ENCODE measurements at regions not wholly inside any gene's neighbourhood (a gene's known extent, or its start where the extent isn't known, plus 50 kb on each side); places are given as distances from the start of the nearest gene placed in this dataset.

DNA sequence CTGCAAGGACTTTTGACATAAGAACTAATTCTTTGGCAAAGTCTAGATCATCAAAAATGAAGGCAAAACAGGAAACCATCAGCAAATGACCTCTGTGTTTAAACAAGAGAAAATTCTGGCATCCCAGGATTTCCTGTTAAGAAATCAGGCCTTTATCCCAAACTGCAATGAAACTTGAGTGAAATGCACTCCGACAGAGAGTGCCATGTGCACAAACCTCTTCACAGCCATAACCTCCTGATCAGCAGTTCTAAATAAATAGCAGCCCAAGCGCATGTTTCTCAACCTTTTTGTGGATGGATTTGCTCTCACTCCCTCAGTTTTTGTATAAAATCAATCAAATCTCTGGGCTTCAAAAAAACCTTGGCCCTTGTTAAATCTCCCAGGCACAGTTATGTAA, 107.7 kb upstream of the EEPD1 start (continued):
- TF ChIP-seq, protein P1, sequence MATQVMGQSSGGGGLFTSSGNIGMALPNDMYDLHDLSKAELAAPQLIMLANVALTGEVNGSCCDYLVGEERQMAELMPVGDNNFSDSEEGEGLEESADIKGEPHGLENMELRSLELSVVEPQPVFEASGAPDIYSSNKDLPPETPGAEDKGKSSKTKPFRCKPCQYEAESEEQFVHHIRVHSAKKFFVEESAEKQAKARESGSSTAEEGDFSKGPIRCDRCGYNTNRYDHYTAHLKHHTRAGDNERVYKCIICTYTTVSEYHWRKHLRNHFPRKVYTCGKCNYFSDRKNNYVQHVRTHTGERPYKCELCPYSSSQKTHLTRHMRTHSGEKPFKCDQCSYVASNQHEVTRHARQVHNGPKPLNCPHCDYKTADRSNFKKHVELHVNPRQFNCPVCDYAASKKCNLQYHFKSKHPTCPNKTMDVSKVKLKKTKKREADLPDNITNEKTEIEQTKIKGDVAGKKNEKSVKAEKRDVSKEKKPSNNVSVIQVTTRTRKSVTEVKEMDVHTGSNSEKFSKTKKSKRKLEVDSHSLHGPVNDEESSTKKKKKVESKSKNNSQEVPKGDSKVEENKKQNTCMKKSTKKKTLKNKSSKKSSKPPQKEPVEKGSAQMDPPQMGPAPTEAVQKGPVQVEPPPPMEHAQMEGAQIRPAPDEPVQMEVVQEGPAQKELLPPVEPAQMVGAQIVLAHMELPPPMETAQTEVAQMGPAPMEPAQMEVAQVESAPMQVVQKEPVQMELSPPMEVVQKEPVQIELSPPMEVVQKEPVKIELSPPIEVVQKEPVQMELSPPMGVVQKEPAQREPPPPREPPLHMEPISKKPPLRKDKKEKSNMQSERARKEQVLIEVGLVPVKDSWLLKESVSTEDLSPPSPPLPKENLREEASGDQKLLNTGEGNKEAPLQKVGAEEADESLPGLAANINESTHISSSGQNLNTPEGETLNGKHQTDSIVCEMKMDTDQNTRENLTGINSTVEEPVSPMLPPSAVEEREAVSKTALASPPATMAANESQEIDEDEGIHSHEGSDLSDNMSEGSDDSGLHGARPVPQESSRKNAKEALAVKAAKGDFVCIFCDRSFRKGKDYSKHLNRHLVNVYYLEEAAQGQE (IDR thresholded peaks at IDR 0.05; ENCODE audit: borderline replicate concordance) = no peak
- TF ChIP-seq, protein P1 (CRISPR knock-in tag; IDR thresholded peaks at IDR 0.05; ENCODE audit: low read depth) = no peak
- TF ChIP-seq, protein P2, sequence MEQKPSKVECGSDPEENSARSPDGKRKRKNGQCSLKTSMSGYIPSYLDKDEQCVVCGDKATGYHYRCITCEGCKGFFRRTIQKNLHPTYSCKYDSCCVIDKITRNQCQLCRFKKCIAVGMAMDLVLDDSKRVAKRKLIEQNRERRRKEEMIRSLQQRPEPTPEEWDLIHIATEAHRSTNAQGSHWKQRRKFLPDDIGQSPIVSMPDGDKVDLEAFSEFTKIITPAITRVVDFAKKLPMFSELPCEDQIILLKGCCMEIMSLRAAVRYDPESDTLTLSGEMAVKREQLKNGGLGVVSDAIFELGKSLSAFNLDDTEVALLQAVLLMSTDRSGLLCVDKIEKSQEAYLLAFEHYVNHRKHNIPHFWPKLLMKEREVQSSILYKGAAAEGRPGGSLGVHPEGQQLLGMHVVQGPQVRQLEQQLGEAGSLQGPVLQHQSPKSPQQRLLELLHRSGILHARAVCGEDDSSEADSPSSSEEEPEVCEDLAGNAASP (IDR thresholded peaks at IDR 0.05) = no peak
- TF ChIP-seq, protein P3, sequence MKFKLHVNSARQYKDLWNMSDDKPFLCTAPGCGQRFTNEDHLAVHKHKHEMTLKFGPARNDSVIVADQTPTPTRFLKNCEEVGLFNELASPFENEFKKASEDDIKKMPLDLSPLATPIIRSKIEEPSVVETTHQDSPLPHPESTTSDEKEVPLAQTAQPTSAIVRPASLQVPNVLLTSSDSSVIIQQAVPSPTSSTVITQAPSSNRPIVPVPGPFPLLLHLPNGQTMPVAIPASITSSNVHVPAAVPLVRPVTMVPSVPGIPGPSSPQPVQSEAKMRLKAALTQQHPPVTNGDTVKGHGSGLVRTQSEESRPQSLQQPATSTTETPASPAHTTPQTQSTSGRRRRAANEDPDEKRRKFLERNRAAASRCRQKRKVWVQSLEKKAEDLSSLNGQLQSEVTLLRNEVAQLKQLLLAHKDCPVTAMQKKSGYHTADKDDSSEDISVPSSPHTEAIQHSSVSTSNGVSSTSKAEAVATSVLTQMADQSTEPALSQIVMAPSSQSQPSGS (CRISPR knock-in tag; IDR thresholded peaks at IDR 0.05) = no peak
- no peak for TF ChIP-seq ELF4 (CRISPR knock-in tag; IDR thresholded peaks at IDR 0.05)
- TF ChIP-seq, protein P4, sequence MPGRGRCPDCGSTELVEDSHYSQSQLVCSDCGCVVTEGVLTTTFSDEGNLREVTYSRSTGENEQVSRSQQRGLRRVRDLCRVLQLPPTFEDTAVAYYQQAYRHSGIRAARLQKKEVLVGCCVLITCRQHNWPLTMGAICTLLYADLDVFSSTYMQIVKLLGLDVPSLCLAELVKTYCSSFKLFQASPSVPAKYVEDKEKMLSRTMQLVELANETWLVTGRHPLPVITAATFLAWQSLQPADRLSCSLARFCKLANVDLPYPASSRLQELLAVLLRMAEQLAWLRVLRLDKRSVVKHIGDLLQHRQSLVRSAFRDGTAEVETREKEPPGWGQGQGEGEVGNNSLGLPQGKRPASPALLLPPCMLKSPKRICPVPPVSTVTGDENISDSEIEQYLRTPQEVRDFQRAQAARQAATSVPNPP (IDR thresholded peaks at IDR 0.05; ENCODE audit: borderline replicate concordance, insufficient read depth, insufficient read length) = no peak
- TF ChIP-seq, protein P5, sequence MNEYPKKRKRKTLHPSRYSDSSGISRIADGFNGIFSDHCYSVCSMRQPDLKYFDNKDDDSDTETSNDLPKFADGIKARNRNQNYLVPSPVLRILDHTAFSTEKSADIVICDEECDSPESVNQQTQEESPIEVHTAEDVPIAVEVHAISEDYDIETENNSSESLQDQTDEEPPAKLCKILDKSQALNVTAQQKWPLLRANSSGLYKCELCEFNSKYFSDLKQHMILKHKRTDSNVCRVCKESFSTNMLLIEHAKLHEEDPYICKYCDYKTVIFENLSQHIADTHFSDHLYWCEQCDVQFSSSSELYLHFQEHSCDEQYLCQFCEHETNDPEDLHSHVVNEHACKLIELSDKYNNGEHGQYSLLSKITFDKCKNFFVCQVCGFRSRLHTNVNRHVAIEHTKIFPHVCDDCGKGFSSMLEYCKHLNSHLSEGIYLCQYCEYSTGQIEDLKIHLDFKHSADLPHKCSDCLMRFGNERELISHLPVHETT (CRISPR knock-in tag; conservative IDR thresholded peaks at IDR 0.05 in 1 of 2, IDR thresholded peaks at IDR 0.05 in 1 of 2) = no peak
- TF ChIP-seq, protein P6, sequence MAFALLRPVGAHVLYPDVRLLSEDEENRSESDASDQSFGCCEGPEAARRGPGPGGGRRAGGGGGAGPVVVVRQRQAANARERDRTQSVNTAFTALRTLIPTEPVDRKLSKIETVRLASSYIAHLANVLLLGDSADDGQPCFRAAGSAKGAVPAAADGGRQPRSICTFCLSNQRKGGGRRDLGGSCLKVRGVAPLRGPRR (CRISPR knock-in tag; IDR thresholded peaks at IDR 0.05) = no peak
- no peak for TF ChIP-seq ZNF41 (CRISPR knock-in tag; conservative IDR thresholded peaks at IDR 0.05)
- no peak for TF ChIP-seq LARP7 (IDR thresholded peaks at IDR 0.05)
- no peak for TF ChIP-seq KLF6 (CRISPR knock-in tag; IDR thresholded peaks at IDR 0.05; ENCODE audit: borderline replicate concordance)
